ENCODE measurements at regions not wholly inside any gene's neighbourhood (a gene's known extent, or its start where the extent isn't known, plus 50 kb on each side); places are given as distances from the start of the nearest gene placed in this dataset.

GRCh38 chr6:121776054-121776453 is 340.6 kb downstream of the GJA1 start:
- TF ChIP-seq, protein P1, sequence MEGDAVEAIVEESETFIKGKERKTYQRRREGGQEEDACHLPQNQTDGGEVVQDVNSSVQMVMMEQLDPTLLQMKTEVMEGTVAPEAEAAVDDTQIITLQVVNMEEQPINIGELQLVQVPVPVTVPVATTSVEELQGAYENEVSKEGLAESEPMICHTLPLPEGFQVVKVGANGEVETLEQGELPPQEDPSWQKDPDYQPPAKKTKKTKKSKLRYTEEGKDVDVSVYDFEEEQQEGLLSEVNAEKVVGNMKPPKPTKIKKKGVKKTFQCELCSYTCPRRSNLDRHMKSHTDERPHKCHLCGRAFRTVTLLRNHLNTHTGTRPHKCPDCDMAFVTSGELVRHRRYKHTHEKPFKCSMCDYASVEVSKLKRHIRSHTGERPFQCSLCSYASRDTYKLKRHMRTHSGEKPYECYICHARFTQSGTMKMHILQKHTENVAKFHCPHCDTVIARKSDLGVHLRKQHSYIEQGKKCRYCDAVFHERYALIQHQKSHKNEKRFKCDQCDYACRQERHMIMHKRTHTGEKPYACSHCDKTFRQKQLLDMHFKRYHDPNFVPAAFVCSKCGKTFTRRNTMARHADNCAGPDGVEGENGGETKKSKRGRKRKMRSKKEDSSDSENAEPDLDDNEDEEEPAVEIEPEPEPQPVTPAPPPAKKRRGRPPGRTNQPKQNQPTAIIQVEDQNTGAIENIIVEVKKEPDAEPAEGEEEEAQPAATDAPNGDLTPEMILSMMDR (conservative IDR thresholded peaks at IDR 0.05; ENCODE audit: low read length): no peak
- TF ChIP-seq EZH2phosphoT487 (IDR thresholded peaks at IDR 0.05; ENCODE audit: borderline replicate concordance): no peak

All from Loucy (cell line).